Skeletal muscle satellite cell (primary cell): ENCODE measurements at regions not wholly inside any gene's neighbourhood (a gene's known extent, or its start where the extent isn't known, plus 50 kb on each side); places are given as distances from the start of the nearest gene placed in this dataset.

Experiments
- H3K27me3 ChIP-seq: 2 replicates; pipeline ENCODE4 v1.7.0; 2013; ENCODE audit warnings: low read length; ENCODE audit not compliant: control insufficient read depth, insufficient read depth
- H3K36me3 ChIP-seq: 2 replicates; pipeline ENCODE4 v1.7.0; 2013; ENCODE audit warnings: mild to moderate bottlenecking, control low read depth, low read length; ENCODE audit not compliant: insufficient read depth
- H3K4me1 ChIP-seq: 2 replicates; pipeline ENCODE4 v1.7.0; 2013; ENCODE audit warnings: low read length; ENCODE audit not compliant: control insufficient read depth, insufficient read depth
- H3K4me2 ChIP-seq: 2 replicates; pipeline ENCODE4 v1.7.0; 2013; ENCODE audit warnings: mild to moderate bottlenecking, low read length
- H3K4me3 ChIP-seq: 2 replicates; pipeline ENCODE4 v1.7.0; 2013; ENCODE audit warnings: low read length
- H3K9ac ChIP-seq: 2 replicates; pipeline ENCODE4 v1.7.0; 2013; ENCODE audit warnings: mild to moderate bottlenecking, low read depth, low read length, moderate library complexity
- H3K9me3 ChIP-seq: replicated peaks from 2 replicates; pipeline ENCODE4 v1.7.0; 2013; ENCODE audit warnings: mild to moderate bottlenecking, control low read depth, low read length

- Histone ChIP-seq H3K4me2 (no peak overlapping the region), H3K36me3 (no peaks in the 10 kb centered on the region), H3K27me3 (no peaks in the 10 kb centered on the region), H3K9ac (no peak overlapping the region), H3K4me3 (no peak overlapping the region), H3K4me1 (no peaks in the 10 kb centered on the region), H3K9me3 (no peaks in the 10 kb centered on the region)
Measured at GRCh38 chr13:70405266-70405665, 297.0 kb upstream of the KLHL1 start.

- Histone ChIP-seq H3K9me3 (peaks cover 2% of the 10 kb centered on the region), H3K36me3 (no peaks in the 10 kb centered on the region), H3K4me2 (no peak overlapping the region), H3K4me1 (no peaks in the 10 kb centered on the region), H3K4me3 (no peak overlapping the region), H3K9ac (no peak overlapping the region), H3K27me3 (no peaks in the 10 kb centered on the region)
Measured at GRCh38 chr13:70394031-70394548, 285.8 kb upstream of the KLHL1 start.

GRCh38 chr13:70391678-70392077 lies 283.4 kb upstream of the KLHL1 start:
- H3K27me3 ChIP-seq, result no peaks in the 10 kb centered on the region
- no peaks in the 10 kb centered on the region for H3K9me3 ChIP-seq
- H3K9ac ChIP-seq, result no peak overlapping the region
- H3K4me2 ChIP-seq, result no peak overlapping the region
- H3K4me1 ChIP-seq, result no peaks in the 10 kb centered on the region
- no peak overlapping the region for H3K4me3 ChIP-seq
- no peaks in the 10 kb centered on the region for H3K36me3 ChIP-seq

- H3K9ac ChIP-seq, result no peak overlapping the region
- H3K36me3 ChIP-seq, result no peaks in the 10 kb centered on the region
- H3K4me1 ChIP-seq, result no peaks in the 10 kb centered on the region
- no peaks in the 10 kb centered on the region for H3K27me3 ChIP-seq
- no peak overlapping the region for H3K4me2 ChIP-seq
- H3K9me3 ChIP-seq, result no peaks in the 10 kb centered on the region
- no peak overlapping the region for H3K4me3 ChIP-seq
Measured at GRCh38 chr13:70390968-70391367, 282.7 kb upstream of the KLHL1 start.

- no peaks in the 10 kb centered on the region for H3K9me3 ChIP-seq
- no peaks in the 10 kb centered on the region for H3K4me1 ChIP-seq
- H3K27me3 ChIP-seq, result no peaks in the 10 kb centered on the region
- no peaks in the 10 kb centered on the region for H3K36me3 ChIP-seq
- H3K4me3 ChIP-seq, result no peak overlapping the region
- H3K4me2 ChIP-seq, result no peak overlapping the region
- H3K9ac ChIP-seq, result no peak overlapping the region
Measured at GRCh38 chr13:70390064-70390463, 281.8 kb upstream of the KLHL1 start.

- Histone ChIP-seq H3K4me3 (no peak overlapping the region), H3K27me3 (no peaks in the 10 kb centered on the region), H3K9me3 (no peaks in the 10 kb centered on the region), H3K4me2 (no peak overlapping the region), H3K4me1 (no peaks in the 10 kb centered on the region), H3K36me3 (no peaks in the 10 kb centered on the region), H3K9ac (no peak overlapping the region)
Measured at GRCh38 chr13:70388935-70389334, 280.7 kb upstream of the KLHL1 start.

GRCh38 chr13:70386919-70387318 lies 278.7 kb upstream of the KLHL1 start:
- no peaks in the 10 kb centered on the region for H3K27me3 ChIP-seq
- no peak overlapping the region for H3K9ac ChIP-seq
- peaks cover 3% of the 10 kb centered on the region for H3K9me3 ChIP-seq
- H3K4me3 ChIP-seq, result no peak overlapping the region
- no peaks in the 10 kb centered on the region for H3K4me1 ChIP-seq
- no peaks in the 10 kb centered on the region for H3K36me3 ChIP-seq
- no peak overlapping the region for H3K4me2 ChIP-seq

- H3K27me3 ChIP-seq, result no peaks in the 10 kb centered on the region
- no peak overlapping the region for H3K9ac ChIP-seq
- peaks cover 3% of the 10 kb centered on the region for H3K9me3 ChIP-seq
- H3K4me2 ChIP-seq, result no peak overlapping the region
- H3K4me3 ChIP-seq, result no peak overlapping the region
- no peaks in the 10 kb centered on the region for H3K4me1 ChIP-seq
- H3K36me3 ChIP-seq, result no peaks in the 10 kb centered on the region
Measured at GRCh38 chr13:70385852-70386251, 277.6 kb upstream of the KLHL1 start.

- no peak overlapping the region for H3K9ac ChIP-seq
- H3K36me3 ChIP-seq, result no peaks in the 10 kb centered on the region
- H3K4me3 ChIP-seq, result no peak overlapping the region
- no peak overlapping the region for H3K4me2 ChIP-seq
- H3K9me3 ChIP-seq, result peaks cover 3% of the 10 kb centered on the region
- no peaks in the 10 kb centered on the region for H3K4me1 ChIP-seq
- no peaks in the 10 kb centered on the region for H3K27me3 ChIP-seq
Measured at GRCh38 chr13:70384156-70384555, 275.9 kb upstream of the KLHL1 start.

GRCh38 chr13:70380809-70381208 lies 272.6 kb upstream of the KLHL1 start:
- Histone ChIP-seq H3K36me3 (no peaks in the 10 kb centered on the region), H3K4me1 (no peaks in the 10 kb centered on the region), H3K4me2 (no peak overlapping the region), H3K4me3 (no peak overlapping the region), H3K27me3 (no peaks in the 10 kb centered on the region), H3K9ac (no peak overlapping the region), H3K9me3 (peaks cover 6% of the 10 kb centered on the region)

- no peak overlapping the region for H3K4me3 ChIP-seq
- no peak overlapping the region for H3K9ac ChIP-seq
- H3K36me3 ChIP-seq, result no peaks in the 10 kb centered on the region
- H3K9me3 ChIP-seq, result peaks cover 3% of the 10 kb centered on the region
- H3K4me1 ChIP-seq, result no peaks in the 10 kb centered on the region
- H3K27me3 ChIP-seq, result no peaks in the 10 kb centered on the region
- no peak overlapping the region for H3K4me2 ChIP-seq
Measured at GRCh38 chr13:70375718-70376117, 267.5 kb upstream of the KLHL1 start.

GRCh38 chr13:70370924-70371323 lies 262.7 kb upstream of the KLHL1 start:
- H3K9me3 ChIP-seq, result no peaks in the 10 kb centered on the region
- H3K27me3 ChIP-seq, result no peaks in the 10 kb centered on the region
- no peak overlapping the region for H3K9ac ChIP-seq
- no peaks in the 10 kb centered on the region for H3K4me1 ChIP-seq
- H3K36me3 ChIP-seq, result no peaks in the 10 kb centered on the region
- no peak overlapping the region for H3K4me3 ChIP-seq
- no peak overlapping the region for H3K4me2 ChIP-seq
